Fibroblast of mammary gland (primary cell): ENCODE measurements at regions not wholly inside any gene's neighbourhood (a gene's known extent, or its start where the extent isn't known, plus 50 kb on each side); places are given as distances from the start of the nearest gene placed in this dataset.

Experiments used
- DNase-seq: peaks from one replicate; pipeline ENCODE4 v3.0.0-alpha.2; 2010; ENCODE audit warnings: low read depth
- H3K4me3 ChIP-seq: 2 replicates; pipeline ENCODE4 v1.5.1; 2011; ENCODE audit warnings: low read depth, mild to moderate bottlenecking, low read length, moderate library complexity; ENCODE audit not compliant: control insufficient read depth
- TF ChIP-seq, protein P1 (sequence below): conservative IDR thresholded peaks from 2 replicates; pipeline ENCODE4 v1.5.1; 2011; ENCODE audit warnings: low read depth, low read length, inconsistent platforms; ENCODE audit not compliant: control insufficient read depth, insufficient read depth

- TF ChIP-seq, protein P1, sequence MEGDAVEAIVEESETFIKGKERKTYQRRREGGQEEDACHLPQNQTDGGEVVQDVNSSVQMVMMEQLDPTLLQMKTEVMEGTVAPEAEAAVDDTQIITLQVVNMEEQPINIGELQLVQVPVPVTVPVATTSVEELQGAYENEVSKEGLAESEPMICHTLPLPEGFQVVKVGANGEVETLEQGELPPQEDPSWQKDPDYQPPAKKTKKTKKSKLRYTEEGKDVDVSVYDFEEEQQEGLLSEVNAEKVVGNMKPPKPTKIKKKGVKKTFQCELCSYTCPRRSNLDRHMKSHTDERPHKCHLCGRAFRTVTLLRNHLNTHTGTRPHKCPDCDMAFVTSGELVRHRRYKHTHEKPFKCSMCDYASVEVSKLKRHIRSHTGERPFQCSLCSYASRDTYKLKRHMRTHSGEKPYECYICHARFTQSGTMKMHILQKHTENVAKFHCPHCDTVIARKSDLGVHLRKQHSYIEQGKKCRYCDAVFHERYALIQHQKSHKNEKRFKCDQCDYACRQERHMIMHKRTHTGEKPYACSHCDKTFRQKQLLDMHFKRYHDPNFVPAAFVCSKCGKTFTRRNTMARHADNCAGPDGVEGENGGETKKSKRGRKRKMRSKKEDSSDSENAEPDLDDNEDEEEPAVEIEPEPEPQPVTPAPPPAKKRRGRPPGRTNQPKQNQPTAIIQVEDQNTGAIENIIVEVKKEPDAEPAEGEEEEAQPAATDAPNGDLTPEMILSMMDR: no peak
- no peak overlapping the region for H3K4me3 ChIP-seq
These were observed 549.0 kb upstream of the RGS18 start for GRCh38 chr1:191609305-191609704.

GRCh38 chr1:191615101-191615821 lies 543.0 kb upstream of the RGS18 start:
- no peak for DNase-seq
- TF ChIP-seq, protein P1: no peak
- no peak overlapping the region for H3K4me3 ChIP-seq

More at GRCh38 chr1:191609305-191609704, 549.0 kb upstream of the RGS18 start:
- DNase-seq: no peak

- H3K4me3 ChIP-seq: no peak overlapping the region
- DNase-seq: no peak
- TF ChIP-seq, protein P1: no peak
These were observed 540.1 kb upstream of the RGS18 start for GRCh38 chr1:191618181-191618580.

DNA sequence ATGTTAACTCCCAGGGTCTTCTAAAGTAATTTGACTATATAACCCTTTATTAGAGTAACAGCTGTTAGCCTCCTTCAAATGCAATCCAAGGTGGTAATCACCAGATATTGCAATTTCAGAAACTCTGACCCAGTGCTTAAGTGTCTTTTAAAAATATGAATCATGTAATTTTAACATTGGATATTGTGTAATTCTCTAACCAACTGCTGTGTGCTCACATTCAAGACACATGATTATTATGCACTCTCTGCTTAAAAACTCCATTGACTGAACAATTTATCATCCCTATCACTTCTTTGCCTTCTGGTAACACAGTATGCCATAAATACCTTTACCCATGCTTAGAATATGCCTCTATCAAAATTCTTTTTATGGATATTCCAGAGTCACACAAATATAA lies 537.4 kb upstream of the RGS18 start:
- DNase-seq: no peak
- H3K4me3 ChIP-seq: no peak overlapping the region
- TF ChIP-seq, protein P1: no peak

- no peak for DNase-seq
- no peak overlapping the region for H3K4me3 ChIP-seq
- TF ChIP-seq, protein P1: no peak
These were observed 534.2 kb upstream of the RGS18 start for GRCh38 chr1:191624044-191624443.

DNA sequence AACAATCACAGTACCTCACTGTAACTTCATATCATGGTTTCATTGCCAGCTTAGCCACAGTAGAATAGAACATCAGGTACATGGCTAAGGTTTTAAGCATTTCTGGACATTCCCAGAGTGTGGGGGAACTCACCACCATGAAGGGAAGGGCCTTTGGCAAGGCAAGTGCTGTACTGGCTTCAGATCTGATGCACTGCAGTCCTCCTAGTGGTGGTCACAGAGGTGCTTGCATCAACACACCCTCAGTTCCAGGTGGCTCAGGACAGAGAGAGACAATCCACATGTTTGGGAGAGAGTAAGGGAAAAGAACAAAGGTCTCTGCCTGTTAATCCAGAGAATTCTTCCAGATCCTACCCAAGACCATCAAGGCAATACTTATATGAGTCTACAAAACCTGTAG lies 528.4 kb upstream of the RGS18 start:
- no peak for DNase-seq
- TF ChIP-seq, protein P1: no peak
- no peak overlapping the region for H3K4me3 ChIP-seq

- H3K4me3 ChIP-seq: no peak overlapping the region
- no peak for DNase-seq
- TF ChIP-seq, protein P1: no peak
These were observed 523.3 kb upstream of the RGS18 start for GRCh38 chr1:191634801-191635508.
